GM12865 (cell line): ENCODE measurements at regions not wholly inside any gene's neighbourhood (a gene's known extent, or its start where the extent isn't known, plus 50 kb on each side); places are given as distances from the start of the nearest gene placed in this dataset.
"Not testable (repeated sequence)": the region's sequence is repeated elsewhere in the genome, so short reads cannot be mapped to it uniquely, and the experiment has no call there.

ENCODE experiments used
- DNase-seq: peaks from one replicate; pipeline ENCODE4 v3.0.0; 2010; ENCODE audit warnings: low read depth
- H3K4me3 ChIP-seq: 2 replicates; pipeline ENCODE4 v1.5.1; 2011; ENCODE audit warnings: mild to moderate bottlenecking, low read depth, low read length, control low read depth
- TF ChIP-seq, protein P1 (sequence below): IDR thresholded peaks from 2 replicates; pipeline ENCODE4 v1.5.1; 2011; ENCODE audit warnings: low read length, control low read depth, low read depth, inconsistent platforms; ENCODE audit not compliant: insufficient read depth; ENCODE audit errors: missing control alignments

DNA sequence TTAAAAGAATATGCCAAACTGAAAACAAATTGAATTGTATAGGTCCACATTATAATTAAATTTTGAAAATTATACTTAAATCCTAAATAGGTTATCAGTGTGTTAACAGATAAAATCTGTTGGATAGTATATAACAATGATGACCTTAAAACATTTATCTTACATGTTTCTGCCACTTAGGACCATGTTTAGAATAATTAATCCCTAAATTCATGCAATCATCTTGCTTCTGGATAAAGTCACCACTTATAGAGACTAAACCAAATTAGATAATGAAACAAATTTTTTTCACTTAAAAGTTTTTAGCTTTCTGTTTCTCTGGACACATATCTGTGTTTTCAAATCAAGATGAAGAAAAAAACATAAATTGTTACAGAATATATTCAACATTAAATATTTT lies 511.7 kb upstream of the MIR17HG start:
- no peak for DNase-seq
- no peak overlapping the region for H3K4me3 ChIP-seq
- TF ChIP-seq, protein P1, sequence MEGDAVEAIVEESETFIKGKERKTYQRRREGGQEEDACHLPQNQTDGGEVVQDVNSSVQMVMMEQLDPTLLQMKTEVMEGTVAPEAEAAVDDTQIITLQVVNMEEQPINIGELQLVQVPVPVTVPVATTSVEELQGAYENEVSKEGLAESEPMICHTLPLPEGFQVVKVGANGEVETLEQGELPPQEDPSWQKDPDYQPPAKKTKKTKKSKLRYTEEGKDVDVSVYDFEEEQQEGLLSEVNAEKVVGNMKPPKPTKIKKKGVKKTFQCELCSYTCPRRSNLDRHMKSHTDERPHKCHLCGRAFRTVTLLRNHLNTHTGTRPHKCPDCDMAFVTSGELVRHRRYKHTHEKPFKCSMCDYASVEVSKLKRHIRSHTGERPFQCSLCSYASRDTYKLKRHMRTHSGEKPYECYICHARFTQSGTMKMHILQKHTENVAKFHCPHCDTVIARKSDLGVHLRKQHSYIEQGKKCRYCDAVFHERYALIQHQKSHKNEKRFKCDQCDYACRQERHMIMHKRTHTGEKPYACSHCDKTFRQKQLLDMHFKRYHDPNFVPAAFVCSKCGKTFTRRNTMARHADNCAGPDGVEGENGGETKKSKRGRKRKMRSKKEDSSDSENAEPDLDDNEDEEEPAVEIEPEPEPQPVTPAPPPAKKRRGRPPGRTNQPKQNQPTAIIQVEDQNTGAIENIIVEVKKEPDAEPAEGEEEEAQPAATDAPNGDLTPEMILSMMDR: no peak

DNA sequence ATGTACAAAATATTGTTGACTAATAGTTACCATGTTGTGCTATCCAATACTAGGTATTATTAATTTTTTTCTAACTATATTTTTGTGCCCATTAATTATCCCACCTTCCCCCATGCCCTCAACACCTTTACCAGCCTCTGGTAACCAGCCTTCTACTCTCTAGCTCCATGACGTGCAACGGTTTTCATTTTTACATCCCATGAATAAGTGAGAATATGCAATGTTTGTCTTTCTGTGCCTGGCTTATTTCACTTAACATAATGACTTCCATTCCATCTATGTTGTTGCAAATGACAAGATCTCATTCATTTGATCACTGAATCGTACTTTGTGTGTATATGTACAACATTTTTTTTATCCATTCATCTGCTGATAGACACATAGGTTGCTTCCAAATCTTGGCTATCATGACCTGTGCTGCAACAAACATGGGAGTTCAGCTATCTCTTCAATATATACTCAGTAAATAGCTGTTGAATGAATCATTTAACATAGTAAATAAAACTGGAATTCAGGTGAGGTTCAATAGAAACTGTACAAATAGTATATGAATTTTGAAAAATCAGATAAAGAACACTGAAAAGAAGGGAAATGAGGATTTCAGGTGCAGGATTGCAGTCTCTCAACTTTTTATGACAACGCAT lies 509.0 kb upstream of the MIR17HG start:
- TF ChIP-seq, protein P1: no peak
- H3K4me3 ChIP-seq: no peak overlapping the region
- no peak for DNase-seq

DNA sequence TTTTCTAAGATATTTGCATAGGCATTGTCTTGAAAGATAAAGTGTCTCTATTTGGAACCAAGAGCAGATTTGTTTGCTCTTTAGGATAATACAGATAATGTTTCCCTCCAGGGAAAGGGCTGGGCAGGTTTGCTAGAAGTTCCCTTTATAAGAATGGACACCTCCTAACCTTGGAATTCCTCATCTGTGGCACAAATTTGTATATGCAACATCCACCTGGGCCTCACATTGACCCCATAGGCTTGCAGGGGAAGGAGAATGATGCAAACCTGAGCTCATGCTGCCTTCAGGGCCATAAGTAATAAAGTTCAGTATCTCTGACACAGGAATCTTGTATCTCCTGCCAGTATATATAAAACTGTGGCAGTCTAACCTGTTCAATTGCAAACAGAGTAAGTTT lies 508.4 kb upstream of the MIR17HG start:
- no peak for DNase-seq

DNA sequence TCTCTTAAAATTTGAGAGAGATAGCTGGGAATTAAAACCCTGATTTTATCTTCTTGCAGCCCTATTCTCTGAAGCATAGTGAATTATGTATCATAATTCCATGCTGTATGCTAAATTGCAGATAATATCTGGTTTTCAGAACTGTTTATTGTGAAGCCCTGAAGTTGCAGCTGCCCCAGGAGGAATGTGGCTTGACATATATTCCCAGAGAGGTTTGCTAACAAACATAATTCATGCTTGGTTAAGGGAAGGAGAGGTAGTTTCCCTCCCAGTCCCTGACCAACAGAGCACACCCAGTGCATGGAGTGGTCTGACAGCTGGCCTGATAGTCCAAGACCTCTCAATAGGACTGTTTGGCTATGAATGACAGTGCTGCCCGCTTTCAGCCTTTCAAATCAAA lies 500.6 kb upstream of the MIR17HG start:
- H3K4me3 ChIP-seq: no peak overlapping the region
- TF ChIP-seq, protein P1: no peak
- DNase-seq: no peak

More for the DNA sequence above, 508.4 kb upstream of the MIR17HG start:
- TF ChIP-seq, protein P1: no peak
- H3K4me3 ChIP-seq: no peak overlapping the region

DNA sequence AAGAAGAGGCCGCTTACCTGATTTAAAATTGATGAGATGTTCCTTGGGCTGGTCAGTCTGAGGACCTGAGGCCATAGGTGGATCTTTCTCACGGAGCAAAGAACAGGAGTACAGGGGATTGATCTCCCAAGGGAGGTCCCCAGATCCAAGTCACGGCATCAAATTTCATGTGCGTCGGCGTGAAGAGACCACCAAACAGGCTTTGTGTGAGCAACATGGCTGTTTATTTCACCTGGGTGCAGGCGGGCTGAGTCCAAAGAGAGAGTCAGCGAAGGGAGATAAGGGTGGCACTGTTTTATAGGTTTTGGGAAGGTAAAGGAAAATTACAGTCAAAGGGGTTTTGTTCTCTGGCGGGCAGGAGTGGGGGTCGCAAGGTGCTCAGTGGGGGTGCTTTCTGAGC lies 493.8 kb upstream of the MIR17HG start:
- not testable (repeated sequence) for H3K4me3 ChIP-seq, DNase-seq

DNA sequence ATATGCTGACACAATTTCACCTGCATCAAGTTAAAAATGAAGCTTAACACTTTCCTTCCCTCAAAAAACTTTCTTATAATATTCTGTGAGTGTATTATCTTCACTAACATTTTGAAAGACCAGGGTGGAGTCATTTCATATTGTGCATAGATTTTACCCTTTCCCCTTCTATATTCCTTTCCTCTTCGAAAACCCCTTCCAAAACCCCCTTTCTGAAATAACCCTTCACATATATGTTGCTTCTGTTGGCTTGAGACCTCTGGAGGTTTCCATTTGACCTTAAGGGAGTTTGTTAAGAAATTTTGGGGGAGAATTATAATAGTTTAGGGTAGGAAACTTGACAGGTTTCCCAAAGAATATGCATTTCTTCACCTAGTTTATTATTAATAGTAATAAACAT lies 489.6 kb upstream of the MIR17HG start:
- DNase-seq: no peak
- H3K4me3 ChIP-seq: no peak overlapping the region
- TF ChIP-seq, protein P1: no peak

DNA sequence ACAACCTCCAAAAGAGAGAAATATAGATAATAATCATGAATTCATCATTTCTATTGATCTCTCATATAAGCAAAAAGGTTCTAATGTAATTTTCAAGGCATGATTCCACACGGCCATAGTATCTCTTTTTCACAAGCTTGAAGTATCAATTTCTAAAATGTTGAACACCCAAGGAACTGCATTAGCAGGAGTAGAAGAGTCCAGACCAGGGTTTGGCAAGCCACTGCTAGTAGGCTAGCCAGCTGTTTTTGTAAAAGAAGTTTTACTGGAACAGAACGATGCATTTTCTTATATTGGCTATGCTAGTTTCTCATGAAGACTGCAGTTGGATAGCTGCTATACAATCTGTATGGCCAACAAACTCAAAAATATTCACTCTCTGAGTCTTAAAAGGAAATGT lies 481.5 kb upstream of the MIR17HG start:
- TF ChIP-seq, protein P1: no peak
- no peak for DNase-seq
- no peak overlapping the region for H3K4me3 ChIP-seq
